ENCODE measurements at regions not wholly inside any gene's neighbourhood (a gene's known extent, or its start where the extent isn't known, plus 50 kb on each side); places are given as distances from the start of the nearest gene placed in this dataset.

- intact Hi-C loops (cut with DNase I), result no loop called here
- no peaks in the 10 kb centered on the region for H3K4me1 ChIP-seq
- no peak overlapping the region for H3K27ac ChIP-seq
- TF ChIP-seq POLR2AphosphoS5 (IDR thresholded peaks at IDR 0.05), result no peak
- TF ChIP-seq POLR2A (IDR thresholded peaks at IDR 0.05), result no peak
- no peak for TF ChIP-seq CTCF (IDR thresholded peaks at IDR 0.05)
- no peak for TF ChIP-seq EP300 (IDR thresholded peaks at IDR 0.05)
- H3K4me3 ChIP-seq, result no peak overlapping the region
- no peaks in the 10 kb centered on the region for H3K27me3 ChIP-seq
- H3K36me3 ChIP-seq, result no peaks in the 10 kb centered on the region
- H3K9me3 ChIP-seq, result no peaks in the 10 kb centered on the region
- DNase-seq, result no peak
These were observed 58.9 kb downstream of the OR5AK2 start for GRCh38 chr11:57047610-57048009.

- WGBS, 2 donors, result 87 to 93% methylated on average over 4 of the region's 4 CpGs
- intact Hi-C loops (cut with DNase I), result no loop called here
- H3K9me3 ChIP-seq, result no peaks in the 10 kb centered on the region
- H3K4me1 ChIP-seq, result no peaks in the 10 kb centered on the region
- H3K27me3 ChIP-seq, result no peaks in the 10 kb centered on the region
- DNase-seq, result no peak
- H3K27ac ChIP-seq, result no peak overlapping the region
- H3K36me3 ChIP-seq, result no peaks in the 10 kb centered on the region
- no peak overlapping the region for H3K4me3 ChIP-seq
- TF ChIP-seq EP300 (IDR thresholded peaks at IDR 0.05), result no peak
- TF ChIP-seq POLR2A (IDR thresholded peaks at IDR 0.05), result no peak
- TF ChIP-seq CTCF (IDR thresholded peaks at IDR 0.05), result no peak
- no peak for TF ChIP-seq POLR2AphosphoS5 (IDR thresholded peaks at IDR 0.05)
These were observed 61.0 kb downstream of the OR5AK2 start for GRCh38 chr11:57049749-57050148.

GRCh38 chr11:57054817-57055216, 66.1 kb downstream of the OR5AK2 start:
- H3K36me3 ChIP-seq, result no peaks in the 10 kb centered on the region
- intact Hi-C loops (cut with DNase I), result no loop called here
- TF ChIP-seq POLR2AphosphoS5 (IDR thresholded peaks at IDR 0.05), result no peak
- no peak for TF ChIP-seq POLR2A (IDR thresholded peaks at IDR 0.05)
- TF ChIP-seq CTCF (IDR thresholded peaks at IDR 0.05), result no peak
- no peak for TF ChIP-seq EP300 (IDR thresholded peaks at IDR 0.05)
- H3K9me3 ChIP-seq, result no peaks in the 10 kb centered on the region
- no peak for DNase-seq
- no peaks in the 10 kb centered on the region for H3K27me3 ChIP-seq
- H3K4me1 ChIP-seq, result peaks cover 0 to 14% (median 0%) of the 10 kb centered on the region in 4 donors
- H3K4me3 ChIP-seq, result no peak overlapping the region
- H3K27ac ChIP-seq, result no peak overlapping the region

GRCh38 chr11:57055744-57056143, 67.0 kb downstream of the OR5AK2 start:
- Histone ChIP-seq H3K27ac (no peak overlapping the region), H3K4me3 (no peak overlapping the region), H3K4me1 (peaks cover 0 to 14% (median 0%) of the 10 kb centered on the region in 4 donors), H3K9me3 (no peaks in the 10 kb centered on the region), H3K36me3 (no peaks in the 10 kb centered on the region), H3K27me3 (no peaks in the 10 kb centered on the region)
- intact Hi-C loops (cut with DNase I), result no loop called here
- TF ChIP-seq EP300 (IDR thresholded peaks at IDR 0.05) (no peak), CTCF (IDR thresholded peaks at IDR 0.05) (no peak), POLR2AphosphoS5 (IDR thresholded peaks at IDR 0.05) (peak in 2 of 4 donors; percentile 7 to 17), POLR2A (IDR thresholded peaks at IDR 0.05) (no peak)
- DNase-seq, result no peak
- 93 to 94% methylated on average over 2 of the region's 2 CpGs for WGBS, 2 donors

- intact Hi-C loops (cut with DNase I), result no loop called here
- DNase-seq, result no peak
- H3K4me3 ChIP-seq, result no peak overlapping the region
- H3K4me1 ChIP-seq, result peaks cover 0 to 14% (median 0%) of the 10 kb centered on the region in 4 donors
- no peaks in the 10 kb centered on the region for H3K9me3 ChIP-seq
- WGBS, 2 donors, result 36 to 63% methylated on average over 3 of the region's 3 CpGs
- no peaks in the 10 kb centered on the region for H3K27me3 ChIP-seq
- TF ChIP-seq CTCF (IDR thresholded peaks at IDR 0.05) (no peak), POLR2AphosphoS5 (IDR thresholded peaks at IDR 0.05) (peak in 1 of 4 donors; percentile 51), POLR2A (IDR thresholded peaks at IDR 0.05) (no peak)
- H3K27ac ChIP-seq, result no peak overlapping the region
- no peaks in the 10 kb centered on the region for H3K36me3 ChIP-seq
These were observed 68.0 kb downstream of the OR5AK2 start for GRCh38 chr11:57056735-57057134.

Measured in sigmoid colon (tissue), 6 donors.